HG02884 (cell line): ENCODE measurements at regions not wholly inside any gene's neighbourhood (a gene's known extent, or its start where the extent isn't known, plus 50 kb on each side); places are given as distances from the start of the nearest gene placed in this dataset.

Experiments
- ATAC-seq: cut with Tn5 transposase; IDR thresholded peaks from one replicate; pipeline ENCODE4 v1.9.1; 2021; ENCODE audit warnings: mild to moderate bottlenecking, moderate library complexity; ENCODE audit not compliant: unreplicated experiment

DNA sequence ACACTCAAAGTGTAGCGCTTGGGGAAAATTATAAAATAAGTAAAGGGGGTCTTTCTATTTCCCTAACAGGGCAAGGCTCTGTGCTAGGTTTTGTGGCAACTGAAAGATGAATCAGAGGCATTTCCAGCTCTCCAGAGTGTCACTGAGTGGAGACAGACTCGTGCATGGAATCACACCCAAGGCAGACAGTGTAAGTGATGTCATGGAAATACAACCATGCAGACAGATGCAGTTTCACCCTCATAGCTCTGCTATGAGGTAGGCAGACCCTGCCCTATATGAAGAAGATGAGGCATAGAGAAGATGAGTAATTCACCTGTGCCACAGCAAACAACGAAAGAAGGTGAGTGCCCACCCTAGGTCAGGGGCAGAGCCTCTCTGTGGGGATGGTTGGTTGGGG, 57.2 kb upstream of the PITRM1 start:
- no peak for ATAC-seq

DNA sequence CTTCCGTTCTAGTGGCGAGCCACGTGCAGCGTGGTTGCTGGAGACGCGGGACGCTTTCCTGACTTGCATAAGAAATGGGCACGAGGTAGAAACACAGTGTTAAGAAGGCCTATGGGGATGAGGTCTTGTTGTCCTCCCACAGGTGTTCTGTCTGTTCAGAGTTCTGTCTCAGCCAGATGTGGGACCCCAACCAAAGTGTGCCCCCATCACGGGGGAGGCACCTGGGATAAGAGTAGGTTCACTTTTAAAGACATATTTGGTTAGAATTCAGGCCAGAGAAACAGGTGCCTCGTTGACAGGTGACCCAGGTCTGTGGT, 56.0 kb upstream of the PITRM1 start:
- no peak for ATAC-seq

- no peak for ATAC-seq
These were observed 54.6 kb upstream of the PITRM1 start for GRCh38 chr10:3226960-3227744.

DNA sequence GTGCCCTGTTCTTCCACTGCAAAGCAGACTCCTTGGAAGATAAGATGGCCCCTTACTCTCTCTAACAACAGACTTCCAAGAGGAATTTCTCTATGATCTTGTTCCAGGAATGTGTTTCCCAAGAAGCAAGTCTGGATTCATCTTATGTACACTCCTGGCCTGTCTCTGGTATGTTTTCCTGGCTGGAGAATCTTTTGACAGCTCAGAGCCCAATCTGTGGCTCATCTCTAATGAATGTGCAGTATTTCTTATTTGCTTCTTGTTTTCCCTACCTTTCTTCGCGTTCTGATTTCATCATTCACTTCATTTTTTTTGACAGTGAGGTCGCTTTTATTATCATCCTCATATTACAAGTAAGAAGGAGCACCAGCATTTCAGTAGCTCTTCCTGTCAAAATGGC, 53.0 kb upstream of the PITRM1 start:
- ATAC-seq: no peak

GRCh38 chr10:3224241-3224640, 51.7 kb upstream of the PITRM1 start:
- no peak for ATAC-seq

DNA sequence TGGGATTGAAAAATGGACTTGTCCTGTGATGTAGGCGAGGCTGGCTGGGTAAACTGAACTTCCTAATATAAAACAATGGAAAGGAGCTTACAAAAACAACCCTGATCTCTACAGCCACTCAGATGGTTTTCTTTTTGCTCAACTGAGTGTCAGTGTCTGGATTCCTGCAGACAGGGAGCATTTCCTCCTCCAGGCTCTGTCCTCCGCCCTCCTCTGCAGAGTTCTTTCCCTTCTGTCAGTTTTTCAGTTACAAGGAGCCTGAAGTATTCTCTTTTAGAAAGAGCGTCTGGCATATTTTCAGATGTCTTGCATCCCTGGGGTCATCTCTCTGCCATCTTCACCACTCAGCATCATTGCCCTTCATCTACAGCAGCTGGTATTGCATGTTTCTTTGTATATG, 50.0 kb upstream of the PITRM1 start:
- no peak for ATAC-seq
